Lung (tissue), 11 donors: ENCODE measurements at regions not wholly inside any gene's neighbourhood (a gene's known extent, or its start where the extent isn't known, plus 50 kb on each side); places are given as distances from the start of the nearest gene placed in this dataset.
A peak's percentile ranks its signal among the peaks of the same experiment; 100 is the strongest.

Source experiments
- ATAC-seq: fragments of 200-7000 bp; cut with Tn5 transposase; one replicate; pipeline ENCODE4 v1.9.1; 2020; ENCODE audit warnings: moderate number of reproducible peaks; ENCODE audit not compliant: insufficient read depth, low FRiP score
- DNase-seq, 3 donors: peaks; one replicate each; pipeline ENCODE4 v3.0.0-alpha.2; 2013 to 2017
- H3K27ac ChIP-seq, 2 donors: one replicate each; pipeline ENCODE4 v1.5.1; 2013; ENCODE audit warnings: mild to moderate bottlenecking in 2 of 2, moderate library complexity in 2 of 2, control low read depth in 1 of 2, inconsistent platforms in 1 of 2, low read depth in 1 of 2, low read length in 1 of 2
- H3K27me3 ChIP-seq, 3 donors: one replicate each; pipeline ENCODE4 v1.5.1; 2013; ENCODE audit warnings: low read length in 2 of 3; ENCODE audit not compliant: control insufficient read depth in 3 of 3, insufficient read depth in 3 of 3
- H3K36me3 ChIP-seq, 4 donors: one replicate each; pipeline ENCODE4 v1.5.1; 2013; ENCODE audit warnings: low read length in 4 of 4, mild to moderate bottlenecking in 1 of 4, moderate library complexity in 1 of 4; ENCODE audit not compliant: control insufficient read depth in 4 of 4, insufficient read depth in 4 of 4
- H3K4me1 ChIP-seq, 5 donors: one replicate each; pipeline ENCODE4 v1.5.1; 2013; ENCODE audit warnings: low read length in 5 of 5, mild to moderate bottlenecking in 2 of 5, moderate library complexity in 1 of 5; ENCODE audit not compliant: control insufficient read depth in 5 of 5, insufficient read depth in 5 of 5
- H3K4me3 ChIP-seq: one replicate; pipeline ENCODE4 v1.5.1; 2013; ENCODE audit warnings: mild to moderate bottlenecking, control low read depth, moderate library complexity
- H3K9ac ChIP-seq, 2 donors: one replicate each; pipeline ENCODE4 v1.5.1; 2013; ENCODE audit warnings: low read length in 2 of 2, control low read depth in 1 of 2; ENCODE audit not compliant: insufficient read depth in 1 of 2
- H3K9me3 ChIP-seq, 4 donors: one replicate each; pipeline ENCODE4 v1.5.1; 2013; ENCODE audit warnings: low read length in 3 of 4, mild to moderate bottlenecking in 1 of 4, moderate library complexity in 1 of 4; ENCODE audit not compliant: control insufficient read depth in 4 of 4, insufficient read depth in 3 of 4
- WGBS, 2 donors: extraction: QIAGEN DNeasy Blood & Tissue Kit; methylation state at CpG; one replicate each; pipeline ENCODE4 v1.1.7; 2013; 5-methylcytosine and 5-hydroxymethylcytosine counted together
- TF ChIP-seq, protein P1 (sequence below): IDR thresholded peaks from 2 replicates; pipeline ENCODE4 v1.5.1; 2012; ENCODE audit warnings: mild to moderate bottlenecking; ENCODE audit errors: control extremely low read depth, extremely low read depth
- donor health status: control.
- donor health status: control.
- donor health status: Bipolar disorder and iron deficiency.
- donor health status: healthy.
- donor health status: DM: yes; HTN: yes; CAD: no.

DNA sequence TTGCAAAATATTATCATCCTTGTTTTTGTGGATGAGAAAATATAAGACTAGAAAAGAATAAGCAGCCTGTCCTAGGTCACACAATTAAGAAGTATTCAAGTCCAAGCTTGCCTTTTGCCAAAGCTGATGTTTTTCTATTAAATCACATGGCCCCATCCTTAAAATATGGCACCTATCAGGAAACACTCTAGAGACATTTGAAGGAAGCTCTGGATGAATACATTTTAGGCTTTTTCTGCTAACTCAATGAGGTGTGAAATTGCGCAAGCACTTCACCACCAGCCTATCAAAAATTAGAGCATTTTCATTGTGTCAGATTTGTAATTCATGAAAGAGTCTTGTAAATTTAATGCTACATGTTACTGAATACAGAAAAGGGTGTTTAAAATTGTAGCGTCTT lies 251.1 kb upstream of the MAD2L1 start:
- no peaks in the 10 kb centered on the region for H3K36me3 ChIP-seq
- no peaks in the 10 kb centered on the region for H3K27me3 ChIP-seq
- H3K4me1 ChIP-seq = peaks cover 0 to 38% (median 3%) of the 10 kb centered on the region in 5 donors
- H3K9me3 ChIP-seq = no peaks in the 10 kb centered on the region
- TF ChIP-seq, protein P1, sequence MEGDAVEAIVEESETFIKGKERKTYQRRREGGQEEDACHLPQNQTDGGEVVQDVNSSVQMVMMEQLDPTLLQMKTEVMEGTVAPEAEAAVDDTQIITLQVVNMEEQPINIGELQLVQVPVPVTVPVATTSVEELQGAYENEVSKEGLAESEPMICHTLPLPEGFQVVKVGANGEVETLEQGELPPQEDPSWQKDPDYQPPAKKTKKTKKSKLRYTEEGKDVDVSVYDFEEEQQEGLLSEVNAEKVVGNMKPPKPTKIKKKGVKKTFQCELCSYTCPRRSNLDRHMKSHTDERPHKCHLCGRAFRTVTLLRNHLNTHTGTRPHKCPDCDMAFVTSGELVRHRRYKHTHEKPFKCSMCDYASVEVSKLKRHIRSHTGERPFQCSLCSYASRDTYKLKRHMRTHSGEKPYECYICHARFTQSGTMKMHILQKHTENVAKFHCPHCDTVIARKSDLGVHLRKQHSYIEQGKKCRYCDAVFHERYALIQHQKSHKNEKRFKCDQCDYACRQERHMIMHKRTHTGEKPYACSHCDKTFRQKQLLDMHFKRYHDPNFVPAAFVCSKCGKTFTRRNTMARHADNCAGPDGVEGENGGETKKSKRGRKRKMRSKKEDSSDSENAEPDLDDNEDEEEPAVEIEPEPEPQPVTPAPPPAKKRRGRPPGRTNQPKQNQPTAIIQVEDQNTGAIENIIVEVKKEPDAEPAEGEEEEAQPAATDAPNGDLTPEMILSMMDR = no peak
- 83 to 87% methylated on average over 2 of the region's 2 CpGs for WGBS, 2 donors
- no peak overlapping the region for H3K4me3 ChIP-seq
- ATAC-seq = no peak
- H3K27ac ChIP-seq = no peak overlapping the region
- peak; percentile 83 to 99 (median 98) for DNase-seq
- no peak overlapping the region for H3K9ac ChIP-seq

GRCh38 chr4:120316416-120316815 lies 249.8 kb upstream of the MAD2L1 start:
- Histone ChIP-seq H3K4me3 (no peak overlapping the region), H3K9ac (no peak overlapping the region), H3K36me3 (no peaks in the 10 kb centered on the region), H3K27ac (no peak overlapping the region), H3K9me3 (no peaks in the 10 kb centered on the region), H3K4me1 (peaks cover 0 to 33% (median 3%) of the 10 kb centered on the region in 5 donors), H3K27me3 (no peaks in the 10 kb centered on the region)
- ATAC-seq = no peak
- TF ChIP-seq, protein P1 = no peak
- peak in 2 of 3 donors; percentile 47 to 57 for DNase-seq
- 62 to 94% methylated on average over 1 of the region's 1 CpG for WGBS, 2 donors

DNA sequence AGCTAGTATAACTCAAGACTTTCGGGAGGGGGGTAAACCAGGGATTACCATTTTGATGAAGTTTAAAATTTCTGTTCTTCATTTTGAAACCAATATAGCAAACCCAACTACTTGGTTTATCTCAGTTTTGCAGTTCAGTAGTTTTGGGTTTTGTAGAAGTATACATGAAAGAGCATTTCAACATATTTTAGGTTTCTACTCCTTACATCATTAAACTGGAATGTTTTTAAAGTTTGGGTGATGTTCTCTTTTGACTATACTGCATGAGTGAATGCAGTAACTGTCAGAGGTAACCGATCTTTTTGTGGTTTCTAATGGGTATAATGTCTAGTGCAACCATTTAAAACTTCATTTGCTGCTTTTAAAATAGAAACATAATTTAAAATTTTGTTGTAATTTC lies 248.3 kb upstream of the MAD2L1 start:
- Histone ChIP-seq H3K9me3 (peaks cover 0 to 5% (median under 1%) of the 10 kb centered on the region in 4 donors), H3K27ac (no peak overlapping the region), H3K4me1 (peaks cover 0 to 33% (median 3%) of the 10 kb centered on the region in 5 donors), H3K36me3 (no peaks in the 10 kb centered on the region), H3K9ac (no peak overlapping the region), H3K27me3 (no peaks in the 10 kb centered on the region), H3K4me3 (no peak overlapping the region)
- DNase-seq (no peak), ATAC-seq (no peak)
- TF ChIP-seq, protein P1 = no peak
- WGBS, 2 donors = 88 to 92% methylated on average over 2 of the region's 2 CpGs

DNA sequence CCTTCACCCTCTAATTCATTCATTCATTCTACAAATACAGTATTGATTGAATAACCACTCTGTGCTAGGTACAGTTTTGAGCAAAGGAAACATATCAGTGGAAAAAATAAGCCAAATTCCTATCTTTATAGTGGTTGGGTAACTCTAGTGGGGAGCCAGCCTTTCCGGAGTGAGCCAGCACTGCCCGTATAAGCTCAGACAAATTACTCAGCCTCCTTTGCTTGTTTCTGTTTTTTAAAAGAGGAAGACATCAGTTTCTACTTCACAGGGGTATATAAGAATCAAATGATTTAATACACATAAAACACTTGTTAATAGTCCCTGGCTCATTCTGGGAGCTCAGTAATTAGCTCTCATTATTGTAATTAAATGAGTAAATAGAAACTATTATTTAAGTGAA lies 238.2 kb upstream of the MAD2L1 start:
- Histone ChIP-seq H3K9me3 (peaks cover 0 to 3% (median 0%) of the 10 kb centered on the region in 4 donors), H3K4me1 (peaks cover 0 to 9% (median 0%) of the 10 kb centered on the region in 5 donors), H3K27ac (no peak overlapping the region), H3K4me3 (no peak overlapping the region), H3K36me3 (no peaks in the 10 kb centered on the region), H3K9ac (no peak overlapping the region), H3K27me3 (no peaks in the 10 kb centered on the region)
- peak in 1 of 3 donors; percentile 28 for DNase-seq
- WGBS, 2 donors = 53 to 57% methylated on average over 2 of the region's 2 CpGs
- TF ChIP-seq, protein P1 = no peak
- no peak for ATAC-seq
